NCI-H774 (cell line): ENCODE measurements at regions not wholly inside any gene's neighbourhood (a gene's known extent, or its start where the extent isn't known, plus 50 kb on each side); places are given as distances from the start of the nearest gene placed in this dataset.
A peak's percentile ranks its signal among the peaks of the same experiment; 100 is the strongest.

Experiments
- DNase-seq: peaks from one replicate; lab custom pipeline; 2025; lab: John Stamatoyannopoulos, UW

DNA sequence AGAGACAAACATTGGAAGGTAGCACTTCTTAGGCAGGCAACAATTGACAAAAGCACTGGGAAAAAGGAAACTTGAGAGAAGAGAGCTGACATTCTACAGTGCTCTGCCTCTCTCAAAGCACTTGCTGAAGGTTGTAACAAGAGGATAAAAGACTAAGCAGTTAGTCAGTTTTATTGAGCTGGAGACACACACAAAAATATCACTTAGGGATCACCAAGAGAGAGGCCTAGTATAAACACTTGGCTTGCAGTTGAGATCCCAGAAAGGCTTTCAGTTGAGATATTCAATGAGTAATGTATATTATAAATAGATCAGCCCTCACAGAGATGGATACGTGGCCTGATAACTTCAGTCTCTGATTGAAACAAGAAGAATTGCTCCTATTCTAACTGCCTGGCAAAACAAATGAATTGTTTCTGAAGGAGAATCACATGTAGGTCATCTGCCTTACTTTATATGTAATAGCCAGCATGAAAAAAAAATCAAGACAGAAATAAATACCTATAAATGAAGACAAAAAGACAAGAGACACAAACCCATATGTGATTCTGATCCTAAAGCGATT is 747.2 kb upstream of the MAN1A1 start:
- no peak for DNase-seq

DNA sequence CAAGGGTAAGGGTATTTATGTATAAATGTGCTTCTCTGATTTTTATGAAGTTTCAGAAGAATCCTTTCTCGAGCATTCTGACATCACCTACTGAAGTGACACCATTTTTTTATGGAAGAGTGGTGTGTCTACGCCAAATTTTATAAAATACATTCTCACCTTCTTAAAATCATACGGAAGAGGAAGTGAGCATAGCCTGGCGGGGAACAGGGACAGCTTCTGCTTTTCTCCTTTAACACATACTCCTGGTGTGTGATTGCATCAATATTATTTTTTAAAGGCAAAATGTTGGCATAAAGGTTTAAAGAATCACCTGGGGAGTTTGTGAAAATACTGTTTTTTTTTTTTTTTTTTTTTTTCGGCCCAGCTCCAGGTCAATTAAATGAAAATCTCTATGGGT is 733.6 kb upstream of the MAN1A1 start:
- no peak for DNase-seq

- DNase-seq: no peak
Measured at GRCh38 chr6:120077489-120077888, 727.9 kb upstream of the MAN1A1 start.

GRCh38 chr6:120058410-120058809 is 708.8 kb upstream of the MAN1A1 start:
- DNase-seq: no peak

DNA sequence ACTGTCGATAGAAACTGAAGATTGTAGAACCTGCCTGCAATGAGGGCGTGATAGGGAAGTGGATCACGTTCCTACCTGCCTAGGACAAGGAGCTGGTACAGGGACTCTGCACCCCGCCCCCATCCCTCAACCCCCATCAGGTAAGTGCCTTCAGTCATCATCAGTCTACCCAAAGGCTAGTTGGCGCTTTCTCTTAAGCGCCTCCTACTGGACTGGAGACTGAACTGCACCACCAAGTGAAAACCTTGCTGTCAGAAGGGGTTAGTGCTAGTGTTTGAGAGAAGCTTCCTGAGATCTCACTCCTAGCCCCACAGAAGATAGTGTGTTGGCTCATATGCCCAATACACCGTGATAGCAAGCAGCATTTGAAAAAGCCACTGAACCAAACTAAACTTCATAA is 706.5 kb upstream of the MAN1A1 start:
- no peak for DNase-seq

- no peak for DNase-seq
Measured at GRCh38 chr6:120055071-120055470, 705.5 kb upstream of the MAN1A1 start.

DNA sequence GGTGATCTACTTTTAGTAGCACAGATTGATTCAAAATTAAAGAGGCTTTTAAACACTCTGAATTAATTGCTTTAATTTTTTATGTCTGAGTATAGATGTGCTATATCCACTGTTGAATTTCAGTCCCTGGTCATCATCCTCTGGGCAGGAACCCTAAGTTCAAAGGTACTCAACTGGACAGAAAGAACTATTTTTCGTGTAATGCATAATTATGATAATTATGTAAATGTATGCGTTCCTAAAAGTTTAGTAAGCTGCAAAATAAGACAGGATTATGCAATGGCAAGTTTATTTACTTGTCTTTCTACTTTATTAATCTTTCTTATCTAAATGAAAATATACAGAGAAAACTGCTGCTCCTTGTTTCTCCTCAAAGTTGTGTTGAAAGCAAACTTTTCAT is 690.1 kb upstream of the MAN1A1 start:
- no peak for DNase-seq

GRCh38 chr6:120031837-120032236 is 682.3 kb upstream of the MAN1A1 start:
- no peak for DNase-seq

DNA sequence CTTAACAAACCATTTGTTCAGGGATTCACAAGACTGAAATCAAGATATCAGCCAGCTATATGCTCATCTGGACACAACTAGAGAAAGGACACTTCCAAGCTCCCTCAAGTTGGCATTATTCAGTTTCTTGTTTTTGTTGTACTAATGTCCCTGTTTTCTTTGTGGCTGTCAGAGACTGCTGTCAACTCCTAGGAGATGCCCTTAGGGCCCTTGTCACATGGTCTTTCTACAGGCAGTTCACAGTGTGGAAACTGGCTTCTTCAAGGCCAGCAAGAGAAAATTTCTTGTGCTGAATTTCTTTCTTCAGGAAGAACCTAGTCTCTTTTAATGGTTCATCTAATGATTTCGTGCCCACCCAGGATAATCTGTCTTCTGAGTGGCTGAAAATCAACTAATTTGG is 677.2 kb upstream of the MAN1A1 start:
- no peak for DNase-seq

DNA sequence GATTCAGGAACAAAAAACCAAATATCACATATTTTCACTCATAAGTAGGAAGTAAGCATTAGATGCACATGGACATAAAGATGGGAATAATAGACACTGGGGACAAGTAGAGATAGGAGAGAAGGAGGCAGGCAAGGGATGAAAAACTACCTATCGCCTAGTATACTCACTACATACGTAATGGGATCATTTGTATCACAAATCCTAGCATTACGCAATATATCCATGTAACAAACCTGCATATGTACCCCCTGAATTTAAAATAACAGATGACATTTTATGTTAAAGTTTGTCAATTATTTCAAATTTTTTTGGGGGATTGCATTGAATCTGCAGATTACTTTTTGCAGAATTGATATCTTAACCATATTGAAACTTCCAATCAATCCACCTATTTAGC is 660.5 kb upstream of the MAN1A1 start:
- no peak for DNase-seq

GRCh38 chr6:120005292-120005976 is 655.9 kb upstream of the MAN1A1 start:
- DNase-seq: peak; percentile 81

- no peak for DNase-seq
Measured at GRCh38 chr6:119986934-119987549, 637.5 kb upstream of the MAN1A1 start.

DNA sequence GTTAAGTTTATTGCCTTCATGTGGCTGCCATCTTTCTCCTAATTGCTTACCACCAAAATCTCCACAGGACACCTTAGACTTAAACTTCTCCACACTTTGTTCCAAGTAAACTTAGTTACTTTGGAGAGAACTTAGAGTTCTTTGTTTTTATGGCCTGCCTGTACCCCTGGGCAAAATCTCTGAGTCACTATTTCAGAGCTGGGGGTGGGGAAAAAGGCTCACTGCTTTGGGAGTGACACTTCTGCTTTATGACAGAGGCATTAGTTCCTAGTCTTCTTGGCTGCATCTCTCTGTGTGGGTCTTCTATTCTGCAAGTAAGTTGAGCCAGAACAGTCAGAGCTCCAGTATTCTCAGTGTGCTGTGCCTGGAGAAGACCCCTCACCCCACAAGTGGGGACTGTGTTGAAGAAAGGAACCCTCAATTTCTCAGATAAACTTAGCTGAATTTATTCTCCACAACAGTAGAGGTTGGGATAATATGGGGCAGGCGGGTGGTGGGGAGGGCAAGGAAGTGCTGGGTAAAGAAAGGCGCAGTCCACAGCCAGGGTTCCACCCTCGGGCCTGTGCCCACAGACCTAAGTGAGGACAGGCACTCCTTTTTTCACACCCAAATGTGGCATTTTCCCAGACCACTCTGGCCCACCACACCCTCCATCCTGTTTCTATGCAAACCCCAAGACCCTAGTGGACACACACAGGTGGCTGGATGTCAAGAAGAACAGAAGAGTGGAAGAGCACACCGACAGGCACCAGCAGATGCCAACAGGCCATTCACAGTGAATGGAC is 636.6 kb upstream of the MAN1A1 start:
- DNase-seq: no peak

GRCh38 chr6:119980802-119981201 is 631.2 kb upstream of the MAN1A1 start:
- DNase-seq: no peak

DNA sequence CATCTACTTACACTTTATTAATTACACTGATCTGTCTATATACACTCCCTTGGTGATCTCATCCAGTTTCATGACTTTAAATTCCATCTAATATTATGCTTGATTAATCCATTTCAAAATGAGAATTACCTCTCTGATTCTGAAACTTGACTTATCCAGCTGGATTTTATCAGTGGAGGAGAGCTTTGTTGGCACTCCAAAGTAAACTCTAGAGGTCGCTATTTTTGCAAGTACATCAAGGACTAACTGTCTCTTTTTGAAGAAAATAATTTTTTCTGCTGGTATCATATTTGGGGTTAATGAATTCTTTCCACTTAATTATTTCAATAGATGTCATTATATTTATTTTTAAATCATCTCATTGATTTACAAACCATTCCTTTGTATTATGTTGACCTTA is 630.3 kb upstream of the MAN1A1 start:
- DNase-seq: no peak

- DNase-seq: no peak
Measured at GRCh38 chr6:119978274-119978889, 628.8 kb upstream of the MAN1A1 start.

GRCh38 chr6:119974430-119975159 is 625.0 kb upstream of the MAN1A1 start:
- no peak for DNase-seq

DNA sequence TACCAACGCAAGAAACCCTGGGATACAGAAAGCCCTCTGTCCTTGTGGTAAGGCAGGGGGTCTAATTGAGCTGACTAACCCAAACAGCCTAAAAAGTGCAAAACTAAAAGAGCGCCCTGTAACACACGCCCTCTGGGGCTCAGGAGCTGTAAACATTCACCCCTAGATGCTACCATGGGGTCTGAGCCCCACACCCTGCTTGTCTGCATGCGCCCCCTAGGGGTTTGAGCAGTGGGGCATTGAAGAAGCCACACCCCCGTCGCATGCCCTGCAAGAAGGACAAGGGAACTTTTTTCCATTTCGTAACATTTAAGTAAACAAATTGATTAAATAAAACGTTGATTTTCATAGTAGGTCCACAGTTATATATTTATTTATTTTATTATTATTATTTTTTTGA is 616.9 kb upstream of the MAN1A1 start:
- DNase-seq: no peak

- DNase-seq: no peak
Measured at GRCh38 chr6:119965900-119966299, 616.3 kb upstream of the MAN1A1 start.

GRCh38 chr6:119965008-119965407 is 615.4 kb upstream of the MAN1A1 start:
- no peak for DNase-seq

GRCh38 chr6:119962505-119962904 is 612.9 kb upstream of the MAN1A1 start:
- no peak for DNase-seq

GRCh38 chr6:119961450-119961849 is 611.9 kb upstream of the MAN1A1 start:
- no peak for DNase-seq
